GM23338 (cell line): ENCODE measurements at regions not wholly inside any gene's neighbourhood (a gene's known extent, or its start where the extent isn't known, plus 50 kb on each side); places are given as distances from the start of the nearest gene placed in this dataset.

Experiments used
- ATAC-seq: fragments of 200-7000 bp; cut with Tn5 transposase; 3 replicates; pipeline ENCODE4 v1.9.1; 2020
- DNase-seq: peaks from one replicate; pipeline ENCODE4 v3.0.0-alpha.2; 2015; ENCODE audit warnings: low spot score
- H2AFZ ChIP-seq: fragments of 200-600 bp; sonication (generic); 2 replicates; pipeline ENCODE4 v1.8.0; 2016; ENCODE audit warnings: antibody characterized with exemption, mild to moderate bottlenecking, moderate library complexity
- H3F3A ChIP-seq: fragments of 200-600 bp; sonication (generic); replicated peaks from 2 replicates; pipeline ENCODE4 v1.8.0; 2017; ENCODE audit warnings: antibody characterized with exemption, mixed run types, low read depth
- H3K27ac ChIP-seq: fragments of 200-600 bp; sonication (generic); 2 replicates; pipeline ENCODE4 v1.6.1; 2016; ENCODE audit warnings: low read depth
- H3K27me3 ChIP-seq: fragments of 200-600 bp; sonication (generic); 2 replicates; pipeline ENCODE4 v1.8.0; 2016; ENCODE audit warnings: mild to moderate bottlenecking, mixed run types, moderate library complexity; ENCODE audit not compliant: insufficient read depth
- H3K36me3 ChIP-seq: fragments of 200-600 bp; sonication (generic); 2 replicates; pipeline ENCODE4 v1.8.0; 2016; ENCODE audit warnings: mild to moderate bottlenecking; ENCODE audit not compliant: insufficient read depth
- H3K4me1 ChIP-seq: fragments of 200-600 bp; sonication (generic); 2 replicates; pipeline ENCODE4 v1.8.0; 2016; ENCODE audit warnings: mild to moderate bottlenecking, moderate library complexity; ENCODE audit not compliant: insufficient read depth
- H3K4me2 ChIP-seq: fragments of 200-600 bp; sonication (generic); 2 replicates; pipeline ENCODE4 v1.7.1; 2017; ENCODE audit warnings: mixed run types
- H3K4me3 ChIP-seq: fragments of 200-600 bp; sonication (generic); 2 replicates; pipeline ENCODE4 v1.6.1; 2016; ENCODE audit warnings: mixed run types
- H3K79me2 ChIP-seq: fragments of 200-600 bp; sonication (generic); replicated peaks from 2 replicates; pipeline ENCODE4 v1.8.0; 2017; ENCODE audit warnings: mild to moderate bottlenecking; ENCODE audit not compliant: insufficient read depth
- H3K9me2 ChIP-seq: fragments of 200-600 bp; sonication (generic); 2 replicates; pipeline ENCODE4 v1.8.0; 2017; ENCODE audit not compliant: insufficient read depth
- H4K20me1 ChIP-seq: fragments of 200-600 bp; sonication (generic); replicated peaks from 2 replicates; pipeline ENCODE4 v1.8.0; 2017; ENCODE audit warnings: mild to moderate bottlenecking; ENCODE audit not compliant: insufficient read depth
- H3K27ac Mint-ChIP-seq: 2 replicates; pipeline ENCODE4 v1.8.0; 2020; ENCODE audit warnings: inconsistent platforms, mild to moderate bottlenecking, moderate library complexity, mixed read lengths
- H3K27me3 Mint-ChIP-seq: 3 replicates; pipeline ENCODE4 v1.8.0; 2022; ENCODE audit warnings: low read depth, mild to moderate bottlenecking, moderate library complexity, mixed read lengths, inconsistent platforms; ENCODE audit not compliant: insufficient read depth, poor library complexity
- H3K36me3 Mint-ChIP-seq: 3 replicates; pipeline ENCODE4 v1.8.0; 2021; ENCODE audit warnings: low read depth, mild to moderate bottlenecking, inconsistent platforms, moderate library complexity, mixed read lengths
- H3K4me1 Mint-ChIP-seq: 3 replicates; pipeline ENCODE4 v1.8.0; 2020; ENCODE audit warnings: mild to moderate bottlenecking, inconsistent platforms, mixed read lengths
- H3K4me3 Mint-ChIP-seq: 3 replicates; pipeline ENCODE4 v1.8.0; 2021; ENCODE audit warnings: moderate library complexity, mild to moderate bottlenecking, inconsistent platforms, mixed read lengths
- H3K9me3 Mint-ChIP-seq: 3 replicates; pipeline ENCODE4 v1.8.0; 2020; ENCODE audit warnings: moderate library complexity, mild to moderate bottlenecking, inconsistent platforms, mixed read lengths
- CTCF ChIP-seq, 2 experiments: fragments of 200-600 bp in 1 of 2; sonication (generic) in 1 of 2; conservative IDR thresholded peaks; 2 replicates each; pipeline versions ENCODE4 v1.5.1 to v1.6.1; 2016 to 2017; ENCODE audit warnings: antibody characterized with exemption in 2 of 2, low read depth in 2 of 2, mild to moderate bottlenecking in 2 of 2, moderate library complexity in 1 of 2
- ETS1 ChIP-seq: IDR thresholded peaks from 2 replicates; pipeline ENCODE4 v1.6.1; 2016; ENCODE audit warnings: antibody characterized with exemption
- EZH2 ChIP-seq: fragments of 200-600 bp; sonication (generic); IDR thresholded peaks from one replicate; pipeline ENCODE4 v1.8.0; 2017; ENCODE audit warnings: antibody characterized with exemption, mild to moderate bottlenecking, low read depth; ENCODE audit not compliant: unreplicated experiment
- EZH2phosphoT487 ChIP-seq: fragments of 200-600 bp; sonication (generic); IDR thresholded peaks from one replicate; pipeline ENCODE4 v1.8.1; 2018; ENCODE audit warnings: antibody characterized with exemption; ENCODE audit not compliant: unreplicated experiment
- JUNB ChIP-seq: IDR thresholded peaks from one replicate; pipeline ENCODE4 v1.6.1; 2016; ENCODE audit warnings: antibody characterized with exemption; ENCODE audit not compliant: unreplicated experiment
- NANOG ChIP-seq: IDR thresholded peaks from 2 replicates; pipeline ENCODE4 v1.6.1; 2016; ENCODE audit warnings: antibody characterized with exemption, borderline replicate concordance
- POLR2AphosphoS5 ChIP-seq: IDR thresholded peaks from 2 replicates; pipeline ENCODE4 v1.6.1; 2016; ENCODE audit warnings: antibody characterized with exemption, low read depth
- REST ChIP-seq: IDR thresholded peaks from one replicate; pipeline ENCODE4 v1.6.1; 2018; ENCODE audit warnings: antibody characterized with exemption; ENCODE audit not compliant: unreplicated experiment
- STAT1 ChIP-seq: IDR thresholded peaks from one replicate; pipeline ENCODE4 v1.6.1; 2016; ENCODE audit warnings: antibody characterized with exemption; ENCODE audit not compliant: unreplicated experiment
- ZNF114 ChIP-seq: fragments of 250-450 bp; sonication (Bioruptor Pico); IDR thresholded peaks from 2 replicates; pipeline ENCODE4 v1.5.0; 2020; ENCODE audit warnings: mild to moderate bottlenecking, moderate library complexity
- ZNF331 ChIP-seq: fragments of 250-450 bp; sonication (Bioruptor Pico); IDR thresholded peaks from 2 replicates; pipeline ENCODE4 v1.5.0; 2020; ENCODE audit warnings: low read depth, mild to moderate bottlenecking, moderate library complexity

- TF ChIP-seq ZNF331 (CRISPR knock-in tag) (no peak), ETS1 (no peak), EZH2 (no peak), ZNF114 (no peak)
Observed at GRCh38 chr2:143957321-143957720, 562.6 kb downstream of the ZEB2 start (continued).

- Mint-ChIP-seq H3K4me3 (no peak overlapping the region), H3K27ac (no peak overlapping the region), H3K4me1 (peaks cover 11% of the 10 kb centered on the region; the same call in 2 of the 3 replicates), H3K9me3 (no peaks in the 10 kb centered on the region), H3K27me3 (no peaks in the 10 kb centered on the region), H3K36me3 (no peaks in the 10 kb centered on the region)
- no peaks in the 10 kb centered on the region for H3K79me2 ChIP-seq
- no peaks in the 10 kb centered on the region for H3K27me3 ChIP-seq
- no peaks in the 10 kb centered on the region for H4K20me1 ChIP-seq
- no peak overlapping the region for H3K4me3 ChIP-seq
- DNase-seq (no peak), ATAC-seq (no peak)
- no peak overlapping the region for H3K4me2 ChIP-seq
- H3K36me3 ChIP-seq: no peaks in the 10 kb centered on the region
- TF ChIP-seq JUNB (no peak), NANOG (no peak)
- H3K4me1 ChIP-seq: peaks cover 8% of the 10 kb centered on the region
- H3F3A ChIP-seq: no peaks in the 10 kb centered on the region
- H2AFZ ChIP-seq: no peak overlapping the region
- H3K27ac ChIP-seq: no peak overlapping the region
- H3K9me2 ChIP-seq: no peaks in the 10 kb centered on the region
Observed at GRCh38 chr2:143955401-143956065, 564.4 kb downstream of the ZEB2 start.

- no peak overlapping the region for H3K27ac ChIP-seq
- no peak overlapping the region for H2AFZ ChIP-seq
- H3F3A ChIP-seq: no peaks in the 10 kb centered on the region
- no peaks in the 10 kb centered on the region for H3K9me3 Mint-ChIP-seq
- no peaks in the 10 kb centered on the region for H3K79me2 ChIP-seq
- H3K9me2 ChIP-seq: no peaks in the 10 kb centered on the region
- DNase-seq (no peak), ATAC-seq (no peak)
- H3K4me3 Mint-ChIP-seq: no peak overlapping the region
- no peaks in the 10 kb centered on the region for H3K27me3 ChIP-seq
- peaks cover 8% of the 10 kb centered on the region for H3K4me1 ChIP-seq
- no peak overlapping the region for H3K4me3 ChIP-seq
- no peaks in the 10 kb centered on the region for H3K27me3 Mint-ChIP-seq
- TF ChIP-seq REST (no peak), ETS1 (no peak), POLR2AphosphoS5 (no peak), CTCF (conservative IDR thresholded peaks at IDR 0.05; ENCODE audit: low read depth in 2 of 2) (no peak), EZH2phosphoT487 (no peak), STAT1 (no peak)
- no peaks in the 10 kb centered on the region for H3K36me3 ChIP-seq
- H3K4me1 Mint-ChIP-seq: peaks cover 11% of the 10 kb centered on the region; the same call in 2 of the 3 replicates
- H3K4me2 ChIP-seq: no peak overlapping the region
- H3K27ac Mint-ChIP-seq: no peak overlapping the region
- H3K36me3 Mint-ChIP-seq: no peaks in the 10 kb centered on the region
- no peaks in the 10 kb centered on the region for H4K20me1 ChIP-seq
Observed at GRCh38 chr2:143954844-143955243, 565.1 kb downstream of the ZEB2 start.
